HEK293 (cell line): ENCODE measurements at regions not wholly inside any gene's neighbourhood (a gene's known extent, or its start where the extent isn't known, plus 50 kb on each side); places are given as distances from the start of the nearest gene placed in this dataset.

Experiments used
- CTCF ChIA-PET: fragments of 350-600 bp; formaldehyde crosslinking; extraction: SDS; loops from one replicate; lab custom pipeline; 2021; ENCODE audit warnings: antibody characterized with exemption; lab: Yijun Ruan, JAX
- POLR2A ChIA-PET: fragments of 300-600 bp; formaldehyde crosslinking; extraction: SDS; loops from one replicate; lab custom pipeline; 2020; ENCODE audit warnings: antibody characterized with exemption, inconsistent platforms; lab: Yijun Ruan, JAX
- H3K27ac ChIP-seq: fragments of 200-500 bp; sonication (Bioruptor generic); 2 replicates; pipeline ENCODE4 v1.5.1; 2014; ENCODE audit warnings: low read depth, low read length, control low read depth, inconsistent platforms; ENCODE audit errors: extremely low read depth
- H3K36me3 ChIP-seq, 2 experiments: fragments of 200-500 bp in 1 of 2; sonication (Bioruptor generic) in 1 of 2; 1 replicate in 1 of 2; 2 replicates in 1 of 2; pipeline ENCODE4 v1.5.1; 2014 to 2017; ENCODE audit warnings: inconsistent platforms in 2 of 2, low read length in 2 of 2; ENCODE audit not compliant: control insufficient read depth in 2 of 2, insufficient read depth in 1 of 2
- H3K4me1 ChIP-seq: fragments of 200-500 bp; sonication (Bioruptor generic); 2 replicates; pipeline ENCODE4 v1.5.1; 2014; ENCODE audit warnings: mild to moderate bottlenecking, low read length, inconsistent platforms; ENCODE audit not compliant: control insufficient read depth, insufficient read depth
- H3K4me3 ChIP-seq: 2 replicates; pipeline ENCODE4 v1.5.1; 2011; ENCODE audit warnings: low read depth, mild to moderate bottlenecking, control low read depth, low read length, moderate library complexity
- H3K9me3 ChIP-seq: fragments of 200-500 bp; sonication (Bioruptor generic); 2 replicates; pipeline ENCODE4 v1.5.1; 2014; ENCODE audit warnings: low read depth, low read length, inconsistent platforms; ENCODE audit not compliant: control insufficient read depth, insufficient read depth
- GLIS2 ChIP-seq: fragments of 450-650 bp; formaldehyde crosslinking; IDR thresholded peaks from 2 replicates; pipeline ENCODE4 v1.5.1; 2016; ENCODE audit warnings: missing biosample characterization, missing genetic modification characterization
- KLF16 ChIP-seq: fragments of 450-650 bp; formaldehyde crosslinking; IDR thresholded peaks from 2 replicates; pipeline ENCODE4 v1.5.1; 2017; ENCODE audit warnings: missing biosample characterization, missing genetic modification characterization
- ZFP41 ChIP-seq: fragments of 450-650 bp; formaldehyde crosslinking; IDR thresholded peaks from 2 replicates; pipeline ENCODE4 v1.5.1; 2016; ENCODE audit warnings: missing biosample characterization, missing genetic modification characterization, borderline replicate concordance
- ZFP69B ChIP-seq: fragments of 450-650 bp; formaldehyde crosslinking; IDR thresholded peaks from 2 replicates; pipeline ENCODE4 v1.5.1; 2016; ENCODE audit warnings: missing biosample characterization, missing genetic modification characterization
- ZNF112 ChIP-seq: fragments of 450-650 bp; formaldehyde crosslinking; IDR thresholded peaks from 2 replicates; pipeline ENCODE4 v1.5.0; 2017; ENCODE audit warnings: missing biosample characterization, missing genetic modification characterization
- ZNF140 ChIP-seq: fragments of 450-650 bp; formaldehyde crosslinking; IDR thresholded peaks from 2 replicates; pipeline ENCODE4 v1.5.1; 2016; ENCODE audit warnings: missing biosample characterization, missing genetic modification characterization
- ZNF146 ChIP-seq: fragments of 450-650 bp; formaldehyde crosslinking; IDR thresholded peaks from 2 replicates; pipeline ENCODE4 v1.5.1; 2016; ENCODE audit warnings: missing biosample characterization, missing genetic modification characterization
- ZNF2 ChIP-seq: fragments of 450-650 bp; formaldehyde crosslinking; IDR thresholded peaks from 2 replicates; pipeline ENCODE4 v1.5.1; 2016; ENCODE audit warnings: missing biosample characterization, missing genetic modification characterization
- ZNF211 ChIP-seq: fragments of 450-650 bp; formaldehyde crosslinking; IDR thresholded peaks from 2 replicates; pipeline ENCODE4 v1.5.1; 2016; ENCODE audit warnings: low read depth, missing biosample characterization, missing genetic modification characterization
- ZNF221 ChIP-seq: fragments of 450-650 bp; formaldehyde crosslinking; IDR thresholded peaks from 2 replicates; pipeline ENCODE4 v1.5.1; 2017; ENCODE audit warnings: missing biosample characterization, missing genetic modification characterization, borderline replicate concordance
- ZNF266 ChIP-seq: fragments of 450-650 bp; formaldehyde crosslinking; IDR thresholded peaks from 2 replicates; pipeline ENCODE4 v1.5.1; 2016; ENCODE audit warnings: missing biosample characterization, missing genetic modification characterization, low read depth
- ZNF354C ChIP-seq: fragments of 450-650 bp; formaldehyde crosslinking; IDR thresholded peaks from 2 replicates; pipeline ENCODE4 v1.5.1; 2016; ENCODE audit warnings: missing biosample characterization, missing genetic modification characterization, low read depth, borderline replicate concordance
- ZNF48 ChIP-seq: fragments of 450-650 bp; formaldehyde crosslinking; IDR thresholded peaks from 2 replicates; pipeline ENCODE4 v1.5.1; 2016; ENCODE audit warnings: missing biosample characterization, missing genetic modification characterization
- ZNF560 ChIP-seq: fragments of 450-650 bp; formaldehyde crosslinking; IDR thresholded peaks from 2 replicates; pipeline ENCODE4 v1.5.1; 2017; ENCODE audit warnings: missing biosample characterization, missing genetic modification characterization, borderline replicate concordance
- ZNF621 ChIP-seq: fragments of 450-650 bp; formaldehyde crosslinking; IDR thresholded peaks from 2 replicates; pipeline ENCODE4 v1.5.1; 2017; ENCODE audit warnings: missing biosample characterization, missing genetic modification characterization
- ZNF626 ChIP-seq: fragments of 450-650 bp; sonication (Bioruptor Pico); formaldehyde crosslinking; IDR thresholded peaks from 2 replicates; pipeline ENCODE4 v1.5.1; 2018; ENCODE audit warnings: missing biosample characterization, missing genetic modification characterization, inconsistent platforms
- ZNF658 ChIP-seq: fragments of 450-650 bp; formaldehyde crosslinking; IDR thresholded peaks from 2 replicates; pipeline ENCODE4; 2016; ENCODE audit warnings: missing biosample characterization, missing genetic modification characterization
- ZNF76 ChIP-seq: fragments of 450-650 bp; formaldehyde crosslinking; IDR thresholded peaks from 2 replicates; pipeline ENCODE4; 2016; ENCODE audit warnings: low read depth, missing biosample characterization, missing genetic modification characterization, borderline replicate concordance
- ZSCAN16 ChIP-seq: fragments of 450-650 bp; formaldehyde crosslinking; IDR thresholded peaks from 2 replicates; pipeline ENCODE4 v1.5.1; 2016; ENCODE audit warnings: missing biosample characterization, missing genetic modification characterization
- ZXDB ChIP-seq: fragments of 450-650 bp; formaldehyde crosslinking; IDR thresholded peaks from 2 replicates; pipeline ENCODE4 v1.5.1; 2016; ENCODE audit warnings: missing biosample characterization, missing genetic modification characterization
- TF ChIP-seq, protein P1 (sequence below): fragments of 450-650 bp; formaldehyde crosslinking; IDR thresholded peaks from 2 replicates; pipeline ENCODE4 v1.5.1; 2016; ENCODE audit warnings: missing biosample characterization, missing genetic modification characterization
- TF ChIP-seq, protein P2 (sequence below): fragments of 450-650 bp; formaldehyde crosslinking; IDR thresholded peaks from 2 replicates; pipeline ENCODE4 v1.5.1; 2016; ENCODE audit warnings: missing biosample characterization, missing genetic modification characterization
- TF ChIP-seq, protein P3 (sequence below): fragments of 450-650 bp; formaldehyde crosslinking; IDR thresholded peaks from 2 replicates; pipeline ENCODE4 v1.5.1; 2016; ENCODE audit warnings: missing biosample characterization, missing genetic modification characterization
- TF ChIP-seq, protein P4 (sequence below): fragments of 450-650 bp; formaldehyde crosslinking; IDR thresholded peaks from 2 replicates; pipeline ENCODE4 v1.5.1; 2016; ENCODE audit warnings: missing biosample characterization, missing genetic modification characterization

DNA sequence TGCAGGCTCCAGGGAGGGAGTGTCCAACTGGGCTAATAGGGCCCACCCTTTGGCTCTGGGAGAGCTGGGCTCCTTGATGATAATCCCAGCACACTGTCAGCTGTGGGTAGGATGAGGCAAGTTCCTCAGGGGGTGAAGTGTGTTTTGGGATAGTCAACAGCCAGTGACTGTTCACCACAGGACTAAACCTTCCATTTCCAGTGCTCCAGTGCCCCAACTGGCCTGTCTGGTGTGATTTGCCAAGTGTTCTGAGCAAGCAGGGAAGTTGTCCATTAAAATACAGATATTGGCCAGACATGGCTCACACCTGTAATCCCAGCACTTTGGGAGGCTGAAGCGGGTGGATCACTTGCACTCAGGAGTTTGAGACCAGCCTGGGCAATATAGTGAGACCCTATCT is 150.9 kb downstream of the TM9SF2 start (continued):
- TF ChIP-seq, protein P1, sequence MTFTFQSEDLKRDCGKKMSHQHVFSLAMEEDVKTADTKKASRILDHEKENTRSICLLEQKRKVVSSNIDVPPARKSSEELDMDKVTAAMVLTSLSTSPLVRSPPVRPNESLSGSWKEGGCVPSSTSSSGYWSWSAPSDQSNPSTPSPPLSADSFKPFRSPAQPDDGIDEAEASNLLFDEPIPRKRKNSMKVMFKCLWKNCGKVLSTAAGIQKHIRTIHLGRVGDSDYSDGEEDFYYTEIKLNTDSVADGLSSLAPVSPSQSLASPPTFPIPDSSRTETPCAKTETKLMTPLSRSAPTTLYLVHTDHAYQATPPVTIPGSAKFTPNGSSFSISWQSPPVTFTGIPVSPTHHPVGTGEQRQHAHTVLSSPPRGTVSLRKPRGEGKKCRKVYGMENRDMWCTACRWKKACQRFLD (tag by site-specific recombination), result no peak

DNA sequence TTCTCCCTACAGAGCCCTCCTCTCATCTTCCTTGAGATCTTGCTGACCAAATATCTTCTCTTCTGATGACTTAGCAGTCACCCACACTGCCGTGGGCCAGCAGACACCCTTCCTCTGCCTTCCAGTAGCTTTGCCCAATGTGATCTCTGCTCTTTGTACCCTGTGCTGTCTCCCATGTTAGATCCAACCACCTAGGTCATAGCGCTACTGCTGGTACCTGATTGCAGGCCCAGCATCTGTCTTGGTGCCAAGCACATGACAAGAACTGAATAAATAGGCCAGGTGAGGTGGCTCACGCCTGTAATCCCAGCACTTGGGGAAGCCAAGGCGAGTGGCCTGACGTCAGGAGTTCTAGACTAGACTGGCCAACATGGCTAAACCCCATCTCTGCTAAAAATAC is 149.7 kb downstream of the TM9SF2 start:
- no peak for TF ChIP-seq ZNF211 (tag by site-specific recombination)
- TF ChIP-seq ZNF621 (tag by site-specific recombination), result no peak
- TF ChIP-seq, protein P2, sequence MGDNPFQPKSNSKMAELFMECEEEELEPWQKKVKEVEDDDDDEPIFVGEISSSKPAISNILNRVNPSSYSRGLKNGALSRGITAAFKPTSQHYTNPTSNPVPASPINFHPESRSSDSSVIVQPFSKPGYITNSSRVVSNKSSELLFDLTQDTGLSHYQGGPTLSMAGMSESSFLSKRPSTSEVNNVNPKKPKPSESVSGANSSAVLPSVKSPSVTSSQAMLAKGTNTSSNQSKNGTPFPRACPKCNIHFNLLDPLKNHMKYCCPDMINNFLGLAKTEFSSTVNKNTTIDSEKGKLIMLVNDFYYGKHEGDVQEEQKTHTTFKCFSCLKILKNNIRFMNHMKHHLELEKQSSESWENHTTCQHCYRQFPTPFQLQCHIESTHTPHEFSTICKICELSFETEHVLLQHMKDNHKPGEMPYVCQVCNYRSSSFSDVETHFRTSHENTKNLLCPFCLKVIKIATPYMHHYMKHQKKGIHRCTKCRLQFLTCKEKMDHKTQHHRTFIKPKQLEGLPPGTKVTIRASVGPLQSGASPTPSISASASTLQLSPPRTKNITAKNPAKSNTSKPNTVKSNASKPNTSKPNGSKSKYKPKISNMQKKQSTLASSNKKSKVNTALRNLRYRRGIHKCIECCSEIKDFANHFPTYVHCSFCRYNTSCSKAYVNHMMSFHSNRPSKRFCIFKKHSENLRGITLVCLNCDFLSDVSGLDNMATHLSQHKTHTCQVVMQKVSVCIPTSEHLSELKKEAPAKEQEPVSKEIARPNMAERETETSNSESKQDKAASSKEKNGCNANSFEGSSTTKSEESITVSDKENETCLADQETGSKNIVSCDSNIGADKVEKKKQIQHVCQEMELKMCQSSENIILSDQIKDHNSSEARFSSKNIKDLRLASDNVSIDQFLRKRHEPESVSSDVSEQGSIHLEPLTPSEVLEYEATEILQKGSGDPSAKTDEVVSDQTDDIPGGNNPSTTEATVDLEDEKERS (tag by site-specific recombination), result no peak
- TF ChIP-seq ZFP69B (tag by site-specific recombination), result no peak
- TF ChIP-seq ZNF266 (tag by site-specific recombination), result no peak
- TF ChIP-seq, protein P3, sequence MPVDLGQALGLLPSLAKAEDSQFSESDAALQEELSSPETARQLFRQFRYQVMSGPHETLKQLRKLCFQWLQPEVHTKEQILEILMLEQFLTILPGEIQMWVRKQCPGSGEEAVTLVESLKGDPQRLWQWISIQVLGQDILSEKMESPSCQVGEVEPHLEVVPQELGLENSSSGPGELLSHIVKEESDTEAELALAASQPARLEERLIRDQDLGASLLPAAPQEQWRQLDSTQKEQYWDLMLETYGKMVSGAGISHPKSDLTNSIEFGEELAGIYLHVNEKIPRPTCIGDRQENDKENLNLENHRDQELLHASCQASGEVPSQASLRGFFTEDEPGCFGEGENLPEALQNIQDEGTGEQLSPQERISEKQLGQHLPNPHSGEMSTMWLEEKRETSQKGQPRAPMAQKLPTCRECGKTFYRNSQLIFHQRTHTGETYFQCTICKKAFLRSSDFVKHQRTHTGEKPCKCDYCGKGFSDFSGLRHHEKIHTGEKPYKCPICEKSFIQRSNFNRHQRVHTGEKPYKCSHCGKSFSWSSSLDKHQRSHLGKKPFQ (tag by site-specific recombination), result no peak
- no peak for TF ChIP-seq ZNF76 (tag by site-specific recombination)
- TF ChIP-seq ZNF626, result no peak
- TF ChIP-seq ZNF48 (tag by site-specific recombination), result no peak
- no peak for TF ChIP-seq KLF16
- H3K9me3 ChIP-seq, result no peaks in the 10 kb centered on the region
- ChIA-PET CTCF (interaction anchor here (0.6 kb wide), 3 partner anchors 414 to 984 kb away, joined by 3 read pairs; no protein-coding TSS in a partner anchor), POLR2A (no interaction called here)
- H3K36me3 ChIP-seq, result no peaks in the 10 kb centered on the region
- no peaks in the 10 kb centered on the region for H3K4me1 ChIP-seq
- no peak overlapping the region for H3K4me3 ChIP-seq
- no peak overlapping the region for H3K27ac ChIP-seq

DNA sequence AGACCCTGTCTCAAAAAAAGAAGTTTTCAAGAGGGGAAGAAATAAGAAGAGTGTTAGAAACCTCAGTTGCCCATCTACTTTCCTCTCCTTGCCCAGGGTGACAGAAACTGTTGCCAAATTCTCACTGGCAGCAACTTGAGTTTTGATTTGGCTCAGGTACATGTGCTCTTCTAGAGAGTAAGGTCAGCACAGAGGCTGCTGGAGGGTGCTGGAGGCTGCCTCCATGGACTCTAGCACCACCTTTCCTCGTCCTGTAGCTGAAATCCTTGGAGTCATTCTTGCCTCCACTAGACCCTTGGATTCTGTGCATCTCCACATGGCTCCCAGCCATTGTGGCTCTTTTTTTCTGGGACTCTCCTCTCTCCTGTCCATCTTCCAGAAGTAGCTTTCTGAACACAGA is 149.1 kb downstream of the TM9SF2 start:
- no peak overlapping the region for H3K27ac ChIP-seq
- H3K36me3 ChIP-seq, result no peaks in the 10 kb centered on the region
- CTCF ChIA-PET, result no interaction called here
- POLR2A ChIA-PET, result no interaction called here
- no peaks in the 10 kb centered on the region for H3K9me3 ChIP-seq
- TF ChIP-seq ZNF140 (tag by site-specific recombination), result no peak
- no peak for TF ChIP-seq ZFP41 (tag by site-specific recombination)
- TF ChIP-seq ZNF560 (tag by site-specific recombination), result no peak
- no peak for TF ChIP-seq ZSCAN16 (tag by site-specific recombination)
- no peak for TF ChIP-seq ZNF2
- TF ChIP-seq ZNF112 (tag by site-specific recombination), result no peak
- TF ChIP-seq ZXDB (tag by site-specific recombination), result no peak
- TF ChIP-seq, protein P4, sequence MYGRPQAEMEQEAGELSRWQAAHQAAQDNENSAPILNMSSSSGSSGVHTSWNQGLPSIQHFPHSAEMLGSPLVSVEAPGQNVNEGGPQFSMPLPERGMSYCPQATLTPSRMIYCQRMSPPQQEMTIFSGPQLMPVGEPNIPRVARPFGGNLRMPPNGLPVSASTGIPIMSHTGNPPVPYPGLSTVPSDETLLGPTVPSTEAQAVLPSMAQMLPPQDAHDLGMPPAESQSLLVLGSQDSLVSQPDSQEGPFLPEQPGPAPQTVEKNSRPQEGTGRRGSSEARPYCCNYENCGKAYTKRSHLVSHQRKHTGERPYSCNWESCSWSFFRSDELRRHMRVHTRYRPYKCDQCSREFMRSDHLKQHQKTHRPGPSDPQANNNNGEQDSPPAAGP, result no peak
- no peak for TF ChIP-seq ZNF221 (tag by site-specific recombination)
- no peak for TF ChIP-seq ZNF146
- no peak for TF ChIP-seq GLIS2 (tag by site-specific recombination)
- TF ChIP-seq ZNF354C, result no peak
- TF ChIP-seq ZNF658, result no peak
- H3K4me1 ChIP-seq, result no peaks in the 10 kb centered on the region
- H3K4me3 ChIP-seq, result no peak overlapping the region
